ENCODE measurements at regions not wholly inside any gene's neighbourhood (a gene's known extent, or its start where the extent isn't known, plus 50 kb on each side); places are given as distances from the start of the nearest gene placed in this dataset.

GRCh38 chr1:29474274-29475244 is 238.2 kb downstream of the PTPRU start:
- DNase-seq (ENCODE audit: low read depth, low spot score) = no peak

DNA sequence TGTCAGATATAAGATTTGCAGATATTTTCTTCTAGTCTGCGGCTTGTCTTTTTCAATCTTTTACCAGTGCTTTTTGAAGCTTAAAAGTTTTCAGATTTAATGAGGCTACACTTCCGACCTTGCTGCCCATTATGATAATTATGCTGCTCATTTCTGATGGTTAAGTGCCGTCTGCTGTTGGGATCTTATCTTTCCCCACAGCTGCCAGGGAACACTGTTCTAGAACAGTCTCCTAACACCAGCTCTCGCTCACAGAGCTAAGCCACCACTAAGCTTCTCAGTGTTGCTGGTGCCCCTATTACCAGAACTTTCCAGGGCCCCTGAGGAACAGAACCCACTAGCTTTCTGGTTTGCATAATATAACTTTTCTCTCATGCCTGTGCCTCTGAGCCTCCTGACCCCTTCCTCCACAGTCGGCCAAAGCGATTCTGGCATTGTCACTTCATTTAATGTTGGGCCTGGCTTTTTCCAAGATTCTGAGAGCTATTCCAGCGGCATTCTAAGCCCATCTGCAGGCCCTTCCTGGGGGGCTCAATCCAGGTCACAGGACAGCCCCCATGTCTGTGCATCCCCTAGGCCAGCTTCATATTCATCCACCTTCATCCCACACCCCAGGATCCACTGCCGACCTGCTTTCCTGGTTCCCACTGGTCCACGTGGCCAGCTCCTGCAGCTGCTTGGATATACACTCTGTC is 237.0 kb downstream of the PTPRU start:
- DNase-seq (ENCODE audit: low read depth, low spot score) = no peak

DNA sequence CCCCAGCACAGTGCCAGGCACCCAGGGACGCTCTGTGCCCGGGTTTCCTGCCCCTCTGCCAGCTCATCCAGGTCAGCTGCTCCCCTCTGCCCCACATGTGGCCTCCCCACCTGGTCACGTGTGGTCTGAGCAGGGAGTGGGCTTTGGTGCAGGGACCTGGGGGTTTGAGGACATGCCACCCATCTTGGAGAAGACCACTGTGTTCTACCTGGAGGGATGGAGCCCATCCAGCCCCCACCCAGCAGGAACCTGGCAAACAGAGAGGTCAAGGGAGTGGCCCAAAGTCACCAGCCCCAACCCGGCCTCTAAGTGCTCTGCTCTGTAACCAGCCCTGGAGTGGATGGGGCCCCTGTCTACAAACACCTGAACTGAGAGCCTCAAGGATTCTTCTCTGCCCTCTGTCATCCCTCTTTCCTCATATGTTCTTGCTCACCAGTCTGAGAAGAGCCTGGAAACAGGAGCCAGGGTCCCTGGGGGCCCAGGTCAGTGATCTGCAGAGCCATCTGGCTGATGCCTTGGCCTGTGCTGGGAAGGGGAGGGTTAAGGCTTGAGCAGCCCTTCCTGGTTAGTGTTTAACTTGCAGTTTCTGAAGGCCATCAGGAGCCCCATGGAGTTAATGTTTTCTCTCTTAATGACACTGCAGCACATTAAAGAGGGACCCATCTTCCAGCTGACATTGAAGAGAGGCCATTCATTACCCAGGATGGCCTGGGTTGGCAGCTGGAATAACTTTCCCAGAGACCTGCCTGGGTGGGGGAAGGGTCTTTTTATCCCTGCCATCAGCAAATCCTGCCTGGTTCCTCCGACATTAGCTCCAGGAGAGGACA is 235.4 kb downstream of the PTPRU start:
- DNase-seq (ENCODE audit: low read depth, low spot score) = no peak

DNA sequence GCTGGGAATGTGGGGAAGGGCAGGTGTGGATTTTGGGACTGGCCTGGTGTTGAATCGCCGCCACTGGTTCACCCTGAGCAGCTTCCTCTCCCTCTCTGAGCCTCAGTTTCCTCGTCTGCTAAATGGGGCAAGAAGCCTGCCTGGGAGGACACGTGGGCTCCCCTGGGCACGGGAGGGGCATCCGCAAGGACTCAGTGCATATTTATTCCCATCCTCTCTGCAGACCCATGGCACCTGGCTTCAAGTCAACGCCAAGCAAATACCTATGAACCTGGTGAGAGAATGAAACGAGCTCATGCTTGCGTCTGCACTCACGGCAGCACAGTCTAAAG is 234.4 kb downstream of the PTPRU start:
- DNase-seq (ENCODE audit: low read depth, low spot score) = no peak

DNA sequence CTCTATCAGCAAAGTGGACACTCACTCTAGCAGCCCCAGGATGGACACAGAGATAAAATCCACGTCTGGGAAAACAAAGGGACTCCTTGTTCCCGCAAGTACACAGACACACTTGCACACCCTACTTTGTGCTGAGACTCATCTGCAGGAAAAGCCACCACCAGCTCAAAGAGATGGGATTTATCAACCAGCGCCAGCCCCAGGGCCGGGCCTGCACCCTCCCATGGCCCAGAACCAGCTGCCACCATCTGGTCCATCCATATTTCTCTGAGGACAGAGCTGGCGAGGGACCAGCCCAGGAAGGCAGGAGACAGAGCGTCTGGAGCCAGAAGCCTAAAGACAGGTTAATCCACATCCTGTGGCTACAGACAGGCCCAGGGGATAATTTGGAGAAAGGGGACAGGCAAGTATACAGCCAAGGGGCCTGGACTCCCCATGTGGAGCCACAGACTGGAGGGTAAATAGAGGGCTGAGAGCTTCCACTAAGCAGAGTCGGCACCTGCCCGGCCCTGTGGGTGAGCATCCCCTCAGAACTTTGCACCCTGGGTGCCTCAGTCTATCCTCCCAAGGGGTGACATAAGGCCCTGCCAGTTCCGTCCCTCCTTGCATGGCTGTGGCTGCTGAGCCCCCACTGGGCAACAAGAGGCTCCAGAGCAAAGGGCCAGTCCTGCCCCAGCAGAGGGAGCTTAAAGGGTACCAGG is 233.9 kb downstream of the PTPRU start:
- DNase-seq (ENCODE audit: low read depth, low spot score) = no peak

DNA sequence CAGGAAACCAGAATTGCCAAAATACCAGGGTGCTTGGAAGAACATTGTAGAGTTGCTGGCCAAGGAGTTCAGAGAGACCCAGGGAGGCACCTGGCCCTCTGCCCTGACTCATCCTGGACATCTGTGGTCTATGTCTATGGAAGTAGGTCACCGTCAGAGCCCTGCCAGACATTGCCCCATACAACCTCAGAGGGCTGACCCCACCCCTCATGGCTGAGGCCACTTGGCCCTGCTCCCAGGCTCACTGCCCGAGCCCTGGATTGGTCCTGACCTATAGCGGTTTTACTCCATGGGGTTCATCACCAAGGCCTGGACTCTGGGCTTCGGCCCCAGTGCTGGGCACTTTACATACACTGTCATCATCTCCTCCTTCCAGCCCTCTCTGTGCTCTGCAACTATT is 233.1 kb downstream of the PTPRU start:
- DNase-seq (ENCODE audit: low read depth, low spot score) = no peak

GRCh38 chr1:29467989-29468900 is 231.9 kb downstream of the PTPRU start:
- no peak for DNase-seq (ENCODE audit: low read depth, low spot score)

DNA sequence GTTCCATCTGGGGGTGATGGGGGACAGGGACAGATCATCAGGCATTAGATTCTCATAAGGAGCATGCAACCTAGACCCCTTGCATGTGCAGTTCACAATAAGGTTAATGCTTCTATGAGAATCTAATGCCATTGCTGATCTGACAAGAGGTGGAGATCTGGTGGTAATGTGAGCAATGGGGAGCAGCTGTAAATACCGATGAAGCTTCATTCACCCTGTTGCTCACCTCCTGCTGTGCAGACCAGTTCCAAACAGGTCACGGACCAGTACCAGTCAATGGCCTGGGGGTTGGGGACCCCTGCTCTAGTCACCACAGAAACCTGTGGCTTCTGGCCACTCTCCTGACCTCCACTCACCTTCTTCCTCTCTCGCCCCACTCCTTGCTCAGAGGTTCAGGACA is 229.9 kb downstream of the PTPRU start:
- no peak for DNase-seq (ENCODE audit: low read depth, low spot score)

- DNase-seq (ENCODE audit: low read depth, low spot score) = no peak
These were observed 229.4 kb downstream of the PTPRU start for GRCh38 chr1:29465755-29466154.

DNA sequence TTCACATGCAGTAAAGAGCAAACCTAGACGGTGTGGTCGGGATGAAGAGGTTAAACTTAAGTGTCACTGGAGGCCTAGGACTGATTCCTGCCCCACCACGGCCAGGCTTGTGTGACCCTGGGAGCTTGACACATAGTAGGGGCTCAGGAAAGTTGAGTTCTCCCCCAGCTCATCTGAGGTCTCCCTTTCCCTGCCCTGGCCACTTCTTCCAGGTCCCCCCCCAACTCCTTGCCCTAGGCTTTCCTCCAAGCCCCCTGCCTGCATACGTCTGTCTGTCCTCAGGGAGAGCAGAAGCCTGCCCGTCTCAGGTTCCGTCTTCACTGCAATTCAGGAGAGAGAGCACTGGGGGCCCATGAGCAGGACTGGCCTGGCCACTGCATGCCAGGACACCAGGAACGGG is 225.8 kb downstream of the PTPRU start:
- no peak for DNase-seq (ENCODE audit: low read depth, low spot score)

DNA sequence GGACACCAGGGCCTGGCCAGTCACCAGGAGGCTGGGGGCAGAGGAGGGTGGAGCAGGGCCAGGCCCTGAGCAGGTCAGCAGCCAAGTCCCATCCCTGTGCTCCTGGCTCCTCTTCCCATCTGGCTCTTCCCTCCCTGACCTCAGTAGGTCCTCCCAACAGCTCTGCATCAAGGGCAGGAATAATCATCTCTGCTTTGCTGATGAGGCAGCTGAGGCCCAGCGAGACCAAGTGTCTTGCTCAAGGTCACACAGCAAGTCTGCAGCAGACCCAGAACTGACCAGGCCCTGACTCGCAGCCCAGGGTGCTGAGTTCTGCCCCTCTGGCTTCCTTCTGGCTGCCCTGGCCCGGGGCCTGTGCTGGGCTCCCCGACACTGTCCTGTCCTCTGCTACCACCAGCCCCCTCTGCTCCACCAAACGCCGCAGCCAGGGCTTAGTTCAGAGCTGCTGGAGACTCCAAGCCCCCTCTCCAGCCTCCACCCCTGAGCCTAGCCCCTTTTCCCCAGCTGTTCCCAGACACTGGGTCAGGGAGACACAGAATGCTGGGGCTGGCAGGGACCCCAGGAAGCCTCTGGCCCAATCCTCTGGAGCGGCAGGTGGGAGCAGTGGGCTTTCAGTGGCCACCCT is 224.9 kb downstream of the PTPRU start:
- DNase-seq (ENCODE audit: low read depth, low spot score) = no peak

DNA sequence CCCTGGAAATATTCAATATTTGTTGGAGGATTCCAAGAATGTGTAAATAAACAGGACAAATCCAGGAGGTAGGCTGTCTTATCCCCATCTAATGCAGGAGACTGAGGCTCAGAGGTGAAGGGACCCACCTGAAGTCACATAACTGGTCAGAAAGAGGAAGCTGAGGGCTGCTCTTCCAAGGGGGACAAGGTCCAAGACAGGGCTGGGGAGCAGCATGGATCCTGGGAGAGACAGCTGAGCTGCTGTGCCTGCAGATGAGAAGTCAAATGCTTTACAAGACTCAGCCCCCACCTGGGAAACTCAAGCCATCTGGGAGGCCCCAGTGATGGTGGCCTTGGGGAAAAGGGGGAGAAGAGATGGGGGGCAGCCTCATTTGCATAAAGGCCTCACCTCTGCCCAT is 224.4 kb downstream of the PTPRU start:
- no peak for DNase-seq (ENCODE audit: low read depth, low spot score)

- DNase-seq (ENCODE audit: low read depth, low spot score) = no peak
These were observed 223.8 kb downstream of the PTPRU start for GRCh38 chr1:29460041-29460610.

- no peak for DNase-seq (ENCODE audit: low read depth, low spot score)
These were observed 223.3 kb downstream of the PTPRU start for GRCh38 chr1:29459620-29459945.

DNA sequence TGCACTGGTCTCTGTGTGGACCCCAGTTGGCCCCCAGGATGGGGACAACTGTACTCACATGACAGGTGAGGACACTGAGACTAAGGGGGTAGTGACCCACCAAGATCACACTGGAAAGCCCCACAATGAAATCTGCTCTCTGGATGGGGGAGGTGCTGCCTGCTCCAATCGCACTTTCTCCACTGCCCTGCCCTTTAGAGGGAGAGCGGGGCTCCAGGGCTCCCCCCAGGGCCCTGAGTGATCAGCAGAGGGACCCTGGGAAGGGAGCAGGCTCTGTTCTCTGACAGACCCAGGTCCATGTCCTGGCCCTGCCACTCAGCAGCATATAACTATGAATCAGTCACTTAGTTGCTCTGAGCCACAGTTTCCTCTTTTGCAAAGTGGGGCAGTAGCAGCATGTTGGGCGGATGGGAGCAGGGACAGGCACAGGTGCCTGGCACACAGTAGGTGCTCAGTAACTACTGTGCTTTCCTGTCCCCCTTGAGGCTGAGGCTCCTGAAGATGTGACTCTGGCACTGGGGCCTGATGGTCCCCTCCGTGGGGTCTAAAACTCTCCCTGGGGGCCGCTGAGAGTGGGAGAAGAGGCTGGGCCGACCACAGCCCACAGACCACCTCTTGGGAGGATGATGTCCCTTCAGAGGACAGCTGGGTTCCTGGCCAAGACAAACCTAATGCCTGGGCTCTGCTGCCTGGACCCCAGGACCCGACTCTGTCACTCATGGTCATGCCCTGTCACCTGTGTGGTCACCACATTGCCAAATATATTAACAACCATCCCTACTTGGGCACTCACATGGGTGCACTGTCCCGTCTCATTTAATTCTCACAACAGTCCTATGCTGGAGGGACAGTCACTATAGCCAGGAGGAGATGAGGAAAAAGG is 222.7 kb downstream of the PTPRU start:
- no peak for DNase-seq (ENCODE audit: low read depth, low spot score)

DNA sequence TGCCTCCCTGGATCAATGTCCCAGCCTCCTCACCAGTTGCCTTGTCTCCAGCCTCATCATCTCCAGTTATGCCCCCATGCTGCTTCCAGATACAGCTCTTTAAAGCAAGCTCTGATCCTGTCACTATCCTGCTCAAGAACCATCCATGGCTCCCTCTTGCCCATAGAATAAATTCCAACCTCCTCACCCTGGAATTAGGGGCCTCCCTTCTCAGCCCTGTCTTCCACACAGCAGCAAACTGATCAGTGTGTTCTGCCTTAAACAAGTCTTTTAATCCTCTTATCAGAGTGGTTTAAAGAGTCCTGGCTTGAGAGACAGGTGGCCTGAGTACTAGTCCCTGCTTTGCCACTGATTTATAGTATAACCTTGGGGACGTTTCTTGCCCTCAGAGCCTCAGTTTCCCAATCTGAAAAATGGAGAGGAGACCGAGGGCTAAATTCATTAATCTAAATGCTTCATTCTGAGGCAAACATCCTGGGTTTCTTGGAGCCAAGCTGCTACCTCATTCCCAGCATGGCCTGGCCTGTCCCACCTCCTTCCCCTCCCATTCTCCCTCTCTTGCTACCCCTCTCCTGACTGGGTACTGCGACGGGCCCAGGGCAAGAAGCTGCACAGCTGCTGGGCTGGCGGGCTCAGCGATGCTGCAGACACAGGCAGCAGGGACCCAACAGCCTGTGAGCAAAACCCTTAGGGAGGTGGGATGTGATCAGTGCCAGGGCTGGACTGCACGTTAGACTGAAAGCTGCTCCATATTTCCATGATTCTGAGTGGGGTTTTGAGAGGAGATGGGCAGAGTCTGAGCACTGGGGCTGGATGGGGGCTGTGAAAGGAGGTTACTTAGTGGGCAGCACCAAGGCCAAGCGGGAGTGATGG is 221.4 kb downstream of the PTPRU start:
- no peak for DNase-seq (ENCODE audit: low read depth, low spot score)

DNA sequence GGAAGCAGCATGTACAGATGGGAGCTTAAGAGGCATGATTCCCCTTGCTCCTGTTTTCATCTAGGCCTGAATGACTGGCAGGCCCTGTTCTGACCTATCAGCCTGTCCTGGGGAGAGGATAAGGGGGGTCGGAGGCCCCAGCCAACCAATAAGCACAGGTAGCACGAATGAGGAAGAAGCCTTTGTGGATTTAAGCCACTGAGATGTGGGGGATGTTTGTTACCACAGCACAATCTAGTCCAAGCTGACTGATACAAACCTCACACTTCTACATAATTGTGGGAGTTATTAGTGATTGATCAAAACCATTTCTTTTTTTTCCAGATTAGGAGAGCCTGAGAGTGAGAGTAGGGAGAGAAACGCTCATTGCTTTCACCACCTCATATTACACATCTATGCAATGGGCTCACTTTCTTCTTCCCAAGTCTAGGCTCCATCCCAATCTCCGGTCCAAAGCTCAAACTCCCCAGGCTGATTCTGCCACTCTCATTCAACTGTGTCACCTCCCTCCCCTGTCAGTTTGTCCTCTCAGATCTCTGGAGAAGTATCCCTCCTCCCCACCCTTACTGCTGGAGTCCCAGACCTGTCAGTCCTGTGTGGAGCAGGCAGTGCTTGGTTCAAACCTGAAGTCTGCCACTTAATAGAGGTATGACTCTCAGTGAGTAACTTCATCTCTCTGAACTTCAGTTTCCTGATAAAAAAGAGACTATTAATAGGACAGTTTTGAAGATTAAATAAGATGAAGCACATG is 220.5 kb downstream of the PTPRU start:
- DNase-seq (ENCODE audit: low read depth, low spot score) = no peak

Measured in iPS DF 19.7 (cell line).